Hippocampal formation (tissue), 2 donors: ENCODE measurements at regions not wholly inside any gene's neighbourhood (a gene's known extent, or its start where the extent isn't known, plus 50 kb on each side); places are given as distances from the start of the nearest gene placed in this dataset.
A peak's percentile ranks its signal among the peaks of the same experiment; 100 is the strongest.

Experiments used
- DNase-seq, 2 donors: peaks; one replicate each; lab custom pipeline; 2025; lab: John Stamatoyannopoulos, UW

DNA sequence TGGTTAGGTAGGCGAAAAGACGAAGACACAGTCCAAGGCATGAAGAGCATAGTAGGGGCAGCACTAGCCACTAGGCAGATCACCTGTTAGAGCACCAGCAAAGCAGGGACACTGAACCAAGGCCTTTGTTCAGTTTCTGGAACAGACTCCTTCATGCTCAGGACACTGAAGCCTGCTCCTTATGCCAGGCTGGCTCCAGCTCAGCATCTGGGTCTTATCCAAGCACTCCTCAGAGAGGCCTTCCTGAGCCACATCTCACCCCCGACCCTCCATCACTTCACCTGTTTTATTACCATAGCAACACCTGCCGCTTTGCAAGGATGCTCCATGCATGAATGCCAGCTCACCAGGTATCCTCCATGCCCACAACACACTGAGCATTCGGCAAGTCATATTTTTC, 206.3 kb upstream of the CHRNA7 start:
- DNase-seq: no peak

- peak; percentile 32 to 49 for DNase-seq
These were observed 201.7 kb upstream of the CHRNA7 start for GRCh38 chr15:31828594-31828993.

DNA sequence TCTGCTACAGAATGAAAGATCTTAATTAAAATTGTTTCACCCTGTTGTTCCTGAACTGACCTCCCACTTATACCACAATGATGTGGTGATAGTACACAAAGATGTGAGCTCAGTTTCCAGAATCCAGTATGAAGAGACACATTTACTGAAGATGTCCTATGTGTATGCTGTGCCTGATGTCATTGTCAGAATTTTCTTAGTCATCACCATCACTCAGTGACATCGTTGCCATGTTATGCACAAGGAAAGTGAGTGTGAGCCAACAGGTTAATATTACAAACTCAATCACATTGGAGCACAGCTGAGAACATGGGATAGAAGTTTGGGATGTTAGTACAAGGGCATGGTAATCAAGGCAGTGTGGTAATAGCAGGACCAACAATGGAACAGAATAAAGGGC, 199.7 kb upstream of the CHRNA7 start:
- DNase-seq: no peak

- DNase-seq: no peak
These were observed 198.7 kb upstream of the CHRNA7 start for GRCh38 chr15:31831596-31831995.

- DNase-seq: no peak
These were observed 195.7 kb upstream of the CHRNA7 start for GRCh38 chr15:31834654-31835053.

GRCh38 chr15:31839388-31839787, 190.9 kb upstream of the CHRNA7 start:
- no peak for DNase-seq

- DNase-seq: no peak
These were observed 189.4 kb upstream of the CHRNA7 start for GRCh38 chr15:31840849-31841476.

DNA sequence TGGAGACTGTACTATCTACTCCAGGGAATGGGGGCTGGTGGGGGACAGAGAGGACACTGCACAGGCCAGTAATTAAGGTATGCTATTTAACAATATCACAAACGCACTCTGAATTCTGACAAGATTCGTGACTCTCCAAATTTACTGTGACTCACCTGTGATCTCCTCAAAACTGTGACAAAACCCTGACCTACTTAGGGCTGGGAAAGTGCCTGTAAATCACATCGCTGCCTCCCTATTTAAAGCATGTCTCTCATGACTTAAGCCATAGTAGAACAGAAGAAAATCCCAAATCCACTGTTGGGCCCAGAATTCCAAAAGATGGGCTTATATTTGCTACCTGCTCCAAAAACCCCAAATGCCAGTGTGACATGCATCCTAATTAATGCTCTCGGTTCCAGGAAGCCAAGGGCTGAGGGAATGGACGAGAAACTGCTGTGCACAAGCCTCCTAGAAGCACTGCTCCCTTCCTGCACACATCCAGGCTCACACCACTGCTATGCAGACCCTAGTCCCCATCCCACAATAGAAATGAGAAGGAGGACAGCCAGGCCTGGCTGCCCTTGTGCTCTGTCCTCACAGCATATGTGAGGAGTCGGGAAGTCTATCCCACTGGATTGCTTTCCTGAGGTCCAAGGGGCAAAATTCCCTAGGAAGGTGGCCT, 187.7 kb upstream of the CHRNA7 start:
- no peak for DNase-seq

GRCh38 chr15:31843426-31844055, 186.8 kb upstream of the CHRNA7 start:
- peak; percentile 70 to 75 for DNase-seq

- DNase-seq: no peak
These were observed 184.5 kb upstream of the CHRNA7 start for GRCh38 chr15:31845791-31846190.

GRCh38 chr15:31847961-31848360, 182.4 kb upstream of the CHRNA7 start:
- no peak for DNase-seq

DNA sequence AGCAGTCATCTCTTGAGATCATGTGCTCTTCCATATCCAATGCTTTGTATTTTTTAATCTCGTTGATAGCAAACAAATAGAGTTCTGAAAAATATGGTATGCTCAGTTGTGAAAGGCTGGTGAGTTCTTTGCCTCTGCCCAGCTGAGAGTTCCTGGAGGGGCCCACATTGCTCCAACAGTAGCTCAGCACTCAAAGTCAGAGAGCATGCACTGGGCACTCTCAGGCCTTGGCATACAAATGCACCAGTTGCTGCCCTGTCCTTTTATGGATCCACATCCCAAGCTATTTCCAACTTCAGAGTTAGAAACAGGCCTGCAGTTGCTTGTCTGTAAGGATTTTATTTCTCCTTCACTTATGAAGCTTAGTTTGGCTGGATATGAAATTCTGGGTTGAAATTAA, 181.7 kb upstream of the CHRNA7 start:
- DNase-seq: no peak

DNA sequence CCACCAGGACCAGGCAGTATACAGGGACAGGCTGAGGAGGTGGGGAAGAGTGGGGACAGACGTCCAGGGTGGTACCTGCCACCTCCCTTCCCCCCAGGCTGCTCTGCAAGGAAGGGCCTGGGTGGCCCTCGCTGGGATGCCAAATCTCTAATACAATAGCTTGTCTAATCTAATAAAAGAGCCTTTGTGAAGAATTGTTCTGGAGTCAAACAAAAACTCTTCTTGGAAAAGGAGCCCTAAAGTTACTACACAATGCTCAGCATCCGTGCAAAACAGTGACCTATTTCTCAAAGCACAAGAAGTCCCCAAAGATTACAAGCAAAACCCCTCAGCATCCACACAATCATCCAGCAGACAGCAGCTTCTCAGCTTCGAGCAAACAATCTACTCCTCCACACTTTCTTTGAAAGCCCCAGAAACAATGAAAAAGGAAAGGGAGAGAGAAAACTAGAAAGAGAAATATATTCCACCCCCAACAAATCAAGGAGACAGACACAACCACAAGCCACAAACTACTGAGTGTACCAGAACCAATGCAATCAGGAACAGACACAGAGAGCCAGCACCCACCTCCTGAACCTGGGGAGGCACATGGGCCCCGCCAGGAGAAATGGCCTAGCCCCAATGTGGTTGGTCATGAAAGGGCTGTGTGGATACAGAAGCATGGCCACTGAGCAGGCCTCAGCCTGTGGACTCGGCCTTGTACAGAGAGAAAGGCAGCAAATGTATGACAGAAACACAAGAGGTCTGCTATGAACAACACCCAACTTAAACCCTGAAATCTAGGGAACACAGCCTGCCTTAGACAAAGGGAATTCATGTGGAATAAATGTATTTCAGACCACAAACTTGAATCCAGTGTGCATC, 177.1 kb upstream of the CHRNA7 start:
- peak; percentile 53 to 66 for DNase-seq

- no peak for DNase-seq
These were observed 173.7 kb upstream of the CHRNA7 start for GRCh38 chr15:31856581-31856980.

DNA sequence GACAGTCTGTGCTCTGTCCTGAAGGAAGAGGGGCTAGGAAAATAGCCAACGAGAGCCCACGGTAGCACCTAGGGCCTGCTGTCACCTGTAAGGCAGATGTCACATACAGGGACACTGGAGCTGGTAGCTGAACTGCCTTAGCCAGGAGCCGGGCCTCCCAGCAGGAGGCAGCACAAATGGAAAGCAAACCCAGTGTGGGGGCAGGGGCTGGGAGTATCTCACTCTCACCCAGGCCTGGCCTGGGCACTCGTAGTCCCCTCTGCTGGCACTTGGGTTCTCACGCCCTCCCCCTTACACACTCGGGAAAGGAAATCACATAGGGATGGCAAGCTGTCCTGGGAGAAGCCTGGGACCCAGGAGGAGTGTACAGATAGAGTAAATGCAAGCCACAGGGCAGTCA, 173.1 kb upstream of the CHRNA7 start:
- DNase-seq: no peak

- DNase-seq: no peak
These were observed 172.3 kb upstream of the CHRNA7 start for GRCh38 chr15:31858026-31858425.

DNA sequence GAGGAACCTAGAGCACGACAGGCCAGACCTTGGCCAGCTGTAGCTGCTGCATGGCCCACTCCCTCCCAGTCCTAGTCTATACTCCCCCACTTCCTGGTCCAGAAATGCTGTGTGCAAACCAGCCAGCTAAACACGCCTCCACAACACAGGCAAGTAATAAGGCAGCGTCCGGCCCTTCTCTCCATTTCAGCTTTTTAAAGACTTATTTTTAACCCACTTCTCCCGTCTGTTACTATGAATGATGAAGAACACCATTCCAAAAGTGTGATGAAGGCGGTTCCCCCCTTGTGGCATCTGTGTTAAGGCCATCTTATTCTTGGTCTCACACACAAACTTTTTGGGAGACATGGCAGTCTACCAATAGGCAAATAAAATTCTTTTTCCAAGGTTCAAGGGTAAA, 164.1 kb upstream of the CHRNA7 start:
- DNase-seq: no peak

- DNase-seq: peak; percentile 59 to 61
These were observed 162.5 kb upstream of the CHRNA7 start for GRCh38 chr15:31867536-31868442.

- peak in 1 of 2 donors; percentile 49 for DNase-seq
These were observed 160.5 kb upstream of the CHRNA7 start for GRCh38 chr15:31869686-31870307.

DNA sequence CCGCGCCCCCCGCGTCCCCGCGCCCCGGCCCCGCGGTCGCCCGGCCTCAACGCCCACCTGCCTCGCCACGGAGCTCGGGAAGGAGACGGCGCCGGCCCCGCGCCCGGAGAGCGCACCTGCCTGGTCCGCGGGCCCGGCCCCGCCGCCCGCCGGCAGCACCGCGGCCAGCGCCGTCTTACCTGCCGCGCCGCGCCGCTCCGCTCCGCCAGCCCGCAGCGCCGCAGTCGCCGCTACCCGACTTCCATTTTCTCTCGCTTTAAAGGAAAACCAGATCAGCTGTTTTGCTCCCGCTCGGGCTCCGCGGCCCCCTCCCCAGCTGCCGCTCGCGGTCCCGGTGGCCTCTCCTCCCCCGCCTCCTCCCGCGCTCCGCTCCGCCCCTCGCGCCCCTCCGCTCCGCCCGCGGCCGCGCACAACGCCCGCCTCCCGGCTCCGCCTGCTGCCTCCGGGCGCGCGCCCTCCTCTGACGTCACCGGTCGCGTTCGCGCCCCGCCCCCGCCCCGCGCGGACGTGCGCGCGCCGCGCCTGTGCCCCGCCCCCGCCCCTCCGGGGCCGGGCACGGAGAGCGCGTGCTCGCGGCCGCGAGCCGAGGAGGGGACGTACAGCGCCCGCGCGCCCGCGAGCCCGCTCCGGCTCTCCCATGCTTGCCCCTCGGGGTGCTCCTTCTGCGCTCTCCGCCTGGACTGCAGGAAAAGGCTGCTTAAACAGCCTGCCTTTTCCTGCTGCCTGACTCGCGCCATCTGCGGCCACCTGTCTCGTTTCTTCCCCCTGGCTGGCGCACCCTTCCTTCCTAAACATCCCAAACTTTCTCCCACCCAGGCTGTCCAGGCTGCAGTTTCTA, 159.8 kb upstream of the CHRNA7 start, which contains the start of gene OTUD7A:
Gene OTUD7A (minus strand): TSS at position 346 of the 838 bp plus-strand sequence.
- peak; percentile 90 to 95 for DNase-seq
